Suprapubic skin (tissue), 4 donors: ENCODE measurements at regions not wholly inside any gene's neighbourhood (a gene's known extent, or its start where the extent isn't known, plus 50 kb on each side); places are given as distances from the start of the nearest gene placed in this dataset.

Source experiments
- CTCF ChIP-seq, 2 donors: fragments of 200-600 bp in 1 of 2; fragments of 450-650 bp in 1 of 2; sonication (generic) in 1 of 2; IDR thresholded peaks; one replicate each; pipeline ENCODE4 v1.5.1; 2016 to 2019; ENCODE audit warnings: antibody characterized with exemption in 2 of 2, mild to moderate bottlenecking in 1 of 2, moderate library complexity in 1 of 2
- EP300 ChIP-seq: sonication (generic); formaldehyde crosslinking; IDR thresholded peaks from one replicate; pipeline ENCODE4 v1.6.1; 2017; ENCODE audit warnings: antibody characterized with exemption
- POLR2A ChIP-seq, 2 donors: fragments of 450-650 bp; IDR thresholded peaks; one replicate each; pipeline ENCODE4 v1.6.1; 2017; ENCODE audit warnings: antibody characterized with exemption in 2 of 2, mild to moderate bottlenecking in 2 of 2, moderate library complexity in 2 of 2
- POLR2AphosphoS5 ChIP-seq, 3 donors: sonication (generic); formaldehyde crosslinking; IDR thresholded peaks; one replicate each; pipeline ENCODE4 v1.6.1; 2017; ENCODE audit warnings: antibody characterized with exemption in 3 of 3

GRCh38 chr3:164521139-164521538 lies 557.2 kb downstream of the SI start:
- no peak for TF ChIP-seq CTCF (IDR thresholded peaks at IDR 0.05)
- no peak for TF ChIP-seq POLR2A (IDR thresholded peaks at IDR 0.05)
- no peak for TF ChIP-seq POLR2AphosphoS5 (IDR thresholded peaks at IDR 0.05)
- no peak for TF ChIP-seq EP300
